CD4-positive, alpha-beta T cell treated with Interleukin-4 for 1 hour (primary cell): ENCODE measurements at regions not wholly inside any gene's neighbourhood (a gene's known extent, or its start where the extent isn't known, plus 50 kb on each side); places are given as distances from the start of the nearest gene placed in this dataset.

Experiments
- DNase-seq, 2 donors: peaks; one replicate each; pipeline ENCODE4 v3.0.0-alpha.2; 2020 to 2022

GRCh38 chr14:53331247-53331646 lies 178.1 kb upstream of the DDHD1 start:
- DNase-seq = no peak

GRCh38 chr14:53330441-53330840 lies 177.3 kb upstream of the DDHD1 start:
- DNase-seq = no peak

- DNase-seq = no peak
Observed at GRCh38 chr14:53328841-53329240, 175.7 kb upstream of the DDHD1 start.

GRCh38 chr14:53327716-53328115 lies 174.6 kb upstream of the DDHD1 start:
- DNase-seq = no peak

- DNase-seq = no peak
Observed at GRCh38 chr14:53325176-53325806, 172.2 kb upstream of the DDHD1 start.

GRCh38 chr14:53316504-53316903 lies 163.4 kb upstream of the DDHD1 start:
- DNase-seq = no peak

GRCh38 chr14:53310412-53310811 lies 157.3 kb upstream of the DDHD1 start:
- no peak for DNase-seq

- DNase-seq = no peak
Observed at GRCh38 chr14:53306911-53307310, 153.8 kb upstream of the DDHD1 start.

GRCh38 chr14:53306267-53306721 lies 153.2 kb upstream of the DDHD1 start:
- DNase-seq = peak; percentile 20 to 48

GRCh38 chr14:53304726-53305381 lies 151.7 kb upstream of the DDHD1 start:
- no peak for DNase-seq

GRCh38 chr14:53295985-53296582 lies 143.0 kb upstream of the DDHD1 start:
- DNase-seq = peak in 1 of 2 donors; percentile 53

- DNase-seq = no peak
Observed at GRCh38 chr14:53295372-53295771, 142.2 kb upstream of the DDHD1 start.

GRCh38 chr14:53286301-53286700 lies 133.2 kb upstream of the DDHD1 start:
- DNase-seq = no peak

GRCh38 chr14:53285821-53286220 lies 132.7 kb upstream of the DDHD1 start:
- DNase-seq = no peak

GRCh38 chr14:53285064-53285463 lies 131.9 kb upstream of the DDHD1 start:
- no peak for DNase-seq

GRCh38 chr14:53278602-53279506 lies 125.7 kb upstream of the DDHD1 start:
- no peak for DNase-seq

- DNase-seq = no peak
Observed at GRCh38 chr14:53273671-53274072, 120.5 kb upstream of the DDHD1 start.

GRCh38 chr14:53265025-53265424 lies 111.9 kb upstream of the DDHD1 start:
- DNase-seq = no peak

GRCh38 chr14:53260928-53261327 lies 107.8 kb upstream of the DDHD1 start:
- no peak for DNase-seq

- DNase-seq = no peak
Observed at GRCh38 chr14:53260286-53260685, 107.2 kb upstream of the DDHD1 start.

GRCh38 chr14:53252141-53252540 lies 99.0 kb upstream of the DDHD1 start:
- DNase-seq = no peak

GRCh38 chr14:53249059-53249458 lies 95.9 kb upstream of the DDHD1 start:
- no peak for DNase-seq
